B cell (primary cell): ENCODE measurements at regions not wholly inside any gene's neighbourhood (a gene's known extent, or its start where the extent isn't known, plus 50 kb on each side); places are given as distances from the start of the nearest gene placed in this dataset.

Source experiments
- ATAC-seq: fragments of 200-7000 bp; cut with Tn5 transposase; one replicate; pipeline ENCODE4 v1.10.0; 2021; ENCODE audit warnings: low read depth, mild to moderate bottlenecking, moderate number of reproducible peaks, moderate library complexity
- CTCF ChIA-PET: fragments of 350-600 bp; sonication (Branson Sonifier 250); formaldehyde crosslinking; loops from one replicate; lab custom pipeline; 2021; ENCODE audit warnings: antibody characterized with exemption, inconsistent platforms; lab: Charles Lee
- POLR2A ChIA-PET: fragments of 350-600 bp; sonication (Branson Sonifier 250); formaldehyde crosslinking; loops from one replicate; lab custom pipeline; 2021; ENCODE audit warnings: antibody characterized with exemption; lab: Charles Lee
- DNase-seq: peaks from one replicate; pipeline ENCODE4 v3.0.0; 2013
- H2AFZ ChIP-seq: 2 replicates; pipeline ENCODE4 v1.6.1; 2012; ENCODE audit warnings: mild to moderate bottlenecking, low read depth, low read length; ENCODE audit not compliant: insufficient read depth, poor library complexity, severe bottlenecking
- H3K27ac ChIP-seq, 2 donors: 1 replicate in 1 of 2; 2 replicates in 1 of 2; pipeline ENCODE4 v1.5.1; 2012 to 2013; ENCODE audit warnings: low read length in 2 of 2, mild to moderate bottlenecking in 2 of 2, moderate library complexity in 1 of 2
- H3K27me3 ChIP-seq, 4 experiments: fragments of 200-600 bp in 1 of 4; sonication (generic) in 1 of 4; replicated peaks in 1 of 4; 1 replicate in 2 of 4; 2 replicates in 2 of 4; pipeline versions ENCODE4 v1.6.1 to v1.7.0; 2013 to 2016; ENCODE audit warnings: low read length in 3 of 4, mild to moderate bottlenecking in 2 of 4, mixed read lengths in 1 of 4, moderate library complexity in 1 of 4; ENCODE audit not compliant: insufficient read depth in 4 of 4, control insufficient read depth in 3 of 4; ENCODE audit errors: control extremely low read depth in 1 of 4
- H3K36me3 ChIP-seq, 2 experiments: replicated peaks in 1 of 2; 1 replicate in 1 of 2; 2 replicates in 1 of 2; pipeline versions ENCODE4 v1.6.1 to v1.7.1; 2013; ENCODE audit warnings: low read length in 1 of 2; ENCODE audit not compliant: insufficient read depth in 2 of 2, control insufficient read depth in 1 of 2; ENCODE audit errors: control extremely low read depth in 1 of 2, extremely low read depth in 1 of 2
- H3K4me1 ChIP-seq, 2 donors: fragments of 200-600 bp in 1 of 2; sonication (generic) in 1 of 2; 1 replicate in 1 of 2; 2 replicates in 1 of 2; pipeline versions ENCODE4 v1.5.1 to v1.6.1; 2013 to 2017; ENCODE audit warnings: low read length in 2 of 2; ENCODE audit not compliant: control insufficient read depth in 2 of 2, insufficient read depth in 2 of 2
- H3K4me2 ChIP-seq: replicated peaks from 2 replicates; pipeline ENCODE3; 2012; ENCODE audit warnings: mild to moderate bottlenecking, low read depth, low read length; ENCODE audit not compliant: poor library complexity, severe bottlenecking
- H3K4me3 ChIP-seq, 5 experiments: fragments of 200-600 bp in 1 of 5; sonication (generic) in 1 of 5; 1 replicate in 3 of 5; 2 replicates in 2 of 5; pipeline versions ENCODE4 v1.5.1 to v1.7.0; 2011 to 2016; ENCODE audit warnings: low read length in 4 of 5, mild to moderate bottlenecking in 4 of 5, low read depth in 2 of 5, control low read depth in 1 of 5, moderate library complexity in 1 of 5; ENCODE audit not compliant: insufficient read depth in 1 of 5; ENCODE audit errors: control extremely low read depth in 1 of 5, extremely low read depth in 1 of 5
- H3K79me2 ChIP-seq: fragments of 200-600 bp; sonication (generic); one replicate; pipeline ENCODE4 v1.6.0; 2016; ENCODE audit warnings: low read length; ENCODE audit not compliant: control insufficient read depth, insufficient read depth
- H3K9ac ChIP-seq: fragments of 200-600 bp; sonication (generic); 2 replicates; pipeline ENCODE4 v1.6.1; 2017; ENCODE audit warnings: mild to moderate bottlenecking, low read length, moderate library complexity
- H3K9me3 ChIP-seq, 3 donors: one replicate each; pipeline versions ENCODE4 v1.6.1 to v1.7.1; 2013; ENCODE audit warnings: low read length in 2 of 3; ENCODE audit not compliant: control insufficient read depth in 2 of 3, insufficient read depth in 1 of 3; ENCODE audit errors: control extremely low read depth in 1 of 3
- H4K20me1 ChIP-seq: 2 replicates; pipeline ENCODE4 v1.6.0; 2012; ENCODE audit warnings: mild to moderate bottlenecking, low read length; ENCODE audit not compliant: insufficient read depth, control insufficient read depth, poor library complexity, severe bottlenecking
- H3K27ac Mint-ChIP-seq: one replicate; pipeline ENCODE4 v1.8.0; 2021; ENCODE audit warnings: mixed read lengths
- H3K27me3 Mint-ChIP-seq: one replicate; pipeline ENCODE4 v1.8.0; 2021; ENCODE audit warnings: mixed read lengths
- H3K4me1 Mint-ChIP-seq: one replicate; pipeline ENCODE4 v1.8.0; 2021; ENCODE audit warnings: mixed read lengths
- H3K4me3 Mint-ChIP-seq: one replicate; pipeline ENCODE4 v1.8.0; 2021; ENCODE audit warnings: mixed read lengths
- H3K9me3 Mint-ChIP-seq: one replicate; pipeline ENCODE4 v1.8.0; 2022; ENCODE audit warnings: mixed read lengths; ENCODE audit not compliant: insufficient read depth
- EZH2 ChIP-seq: IDR thresholded peaks from 2 replicates; pipeline ENCODE4 v1.6.1; 2012; ENCODE audit warnings: borderline replicate concordance, low read depth, mild to moderate bottlenecking, moderate library complexity, low read length; ENCODE audit not compliant: insufficient read depth, poor library complexity, severe bottlenecking
- WGBS: methylation state at CpG from one replicate; pipeline ENCODE4 v1.1.5; 2013; ENCODE audit warnings: missing lambda C conversion rate; ENCODE audit not compliant: insufficient coverage; 5-methylcytosine and 5-hydroxymethylcytosine counted together
- intact Hi-C: fragments of 100-400 bp; cut with micrococcal nuclease; formaldehyde crosslinking; loops from one replicate; pipeline ENCODE4 v1.10.0; 2022
- TF ChIP-seq, protein P1 (sequence below): fragments of 200-600 bp; IDR thresholded peaks from one replicate; pipeline ENCODE4 v1.8.0; 2022; ENCODE audit warnings: antibody characterized with exemption, mild to moderate bottlenecking

DNA sequence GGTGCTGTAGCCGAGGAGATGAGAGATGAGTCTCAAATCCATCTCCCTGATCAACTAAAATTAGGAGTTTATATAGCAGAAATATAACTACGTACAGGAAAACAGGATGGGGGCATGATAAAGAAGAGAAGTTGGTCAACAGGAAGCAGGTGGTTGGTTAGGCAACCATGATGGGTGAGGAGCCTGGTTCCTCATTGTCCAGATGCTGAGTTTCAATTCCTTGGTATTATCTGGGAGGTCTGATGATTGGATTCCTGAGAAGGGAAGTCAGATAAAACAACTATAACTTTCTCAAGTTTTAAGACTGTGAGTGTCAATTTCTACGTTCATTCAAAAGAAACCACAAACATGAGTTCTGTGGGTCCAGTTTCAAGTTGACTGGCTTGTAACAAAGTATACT lies 323.9 kb downstream of the MTRR start:
- 20% methylated on average over 1 of the region's 3 CpGs for WGBS
- Histone ChIP-seq H2AFZ (no peak overlapping the region), H4K20me1 (no peaks in the 10 kb centered on the region), H3K4me2 (no peak overlapping the region), H3K27me3 (no peaks in the 10 kb centered on the region), H3K36me3 (no peaks in the 10 kb centered on the region), H3K9me3 (peaks cover 0 to 12% (median 2%) of the 10 kb centered on the region in 3 donors), H3K9ac (no peak overlapping the region), H3K27ac (no peak overlapping the region), H3K79me2 (no peaks in the 10 kb centered on the region), H3K4me1 (no peaks in the 10 kb centered on the region), H3K4me3 (no peak overlapping the region)
- no peak for ATAC-seq
- no peaks in the 10 kb centered on the region for H3K27me3 Mint-ChIP-seq
- no peak overlapping the region for H3K4me3 Mint-ChIP-seq
- H3K4me1 Mint-ChIP-seq, result peaks cover 6% of the 10 kb centered on the region
- ChIA-PET POLR2A (no interaction called here), CTCF (no interaction called here)
- H3K9me3 Mint-ChIP-seq, result peaks cover 4% of the 10 kb centered on the region
- intact Hi-C loops, result no loop called here
- no peak overlapping the region for H3K27ac Mint-ChIP-seq
- TF ChIP-seq, protein P1, sequence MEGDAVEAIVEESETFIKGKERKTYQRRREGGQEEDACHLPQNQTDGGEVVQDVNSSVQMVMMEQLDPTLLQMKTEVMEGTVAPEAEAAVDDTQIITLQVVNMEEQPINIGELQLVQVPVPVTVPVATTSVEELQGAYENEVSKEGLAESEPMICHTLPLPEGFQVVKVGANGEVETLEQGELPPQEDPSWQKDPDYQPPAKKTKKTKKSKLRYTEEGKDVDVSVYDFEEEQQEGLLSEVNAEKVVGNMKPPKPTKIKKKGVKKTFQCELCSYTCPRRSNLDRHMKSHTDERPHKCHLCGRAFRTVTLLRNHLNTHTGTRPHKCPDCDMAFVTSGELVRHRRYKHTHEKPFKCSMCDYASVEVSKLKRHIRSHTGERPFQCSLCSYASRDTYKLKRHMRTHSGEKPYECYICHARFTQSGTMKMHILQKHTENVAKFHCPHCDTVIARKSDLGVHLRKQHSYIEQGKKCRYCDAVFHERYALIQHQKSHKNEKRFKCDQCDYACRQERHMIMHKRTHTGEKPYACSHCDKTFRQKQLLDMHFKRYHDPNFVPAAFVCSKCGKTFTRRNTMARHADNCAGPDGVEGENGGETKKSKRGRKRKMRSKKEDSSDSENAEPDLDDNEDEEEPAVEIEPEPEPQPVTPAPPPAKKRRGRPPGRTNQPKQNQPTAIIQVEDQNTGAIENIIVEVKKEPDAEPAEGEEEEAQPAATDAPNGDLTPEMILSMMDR, result no peak
- no peak for TF ChIP-seq EZH2
- no peak for DNase-seq

DNA sequence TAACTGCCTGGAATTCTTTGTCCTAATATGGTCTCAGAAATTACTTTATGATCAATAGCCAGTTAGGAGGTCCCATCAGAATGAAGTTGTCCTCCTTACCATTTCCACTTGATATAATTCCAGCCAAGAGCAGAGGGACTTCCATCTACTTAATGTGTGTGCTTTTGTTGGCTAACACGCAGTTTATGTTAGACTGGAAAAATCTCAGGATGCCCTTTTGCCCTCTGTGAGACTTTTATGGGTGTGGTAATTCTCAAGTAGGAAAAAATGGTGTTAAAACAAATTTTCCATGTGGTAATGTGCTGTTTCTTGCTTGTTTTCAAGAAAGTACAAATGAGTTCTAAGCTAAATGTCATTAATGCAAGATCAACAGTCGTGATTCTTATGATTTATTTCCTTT lies 327.1 kb downstream of the MTRR start:
- Histone ChIP-seq H2AFZ (no peak overlapping the region), H3K4me1 (no peaks in the 10 kb centered on the region), H4K20me1 (no peaks in the 10 kb centered on the region), H3K4me3 (no peak overlapping the region), H3K9ac (no peak overlapping the region), H3K79me2 (no peaks in the 10 kb centered on the region), H3K27me3 (no peaks in the 10 kb centered on the region), H3K36me3 (no peaks in the 10 kb centered on the region), H3K9me3 (peaks cover 0 to 3% (median 2%) of the 10 kb centered on the region in 3 donors), H3K27ac (no peak overlapping the region), H3K4me2 (no peak overlapping the region)
- H3K27ac Mint-ChIP-seq, result no peak overlapping the region
- no peak for ATAC-seq
- WGBS, result no CpG with 5 or more reads among the region's 2 CpGs
- H3K4me1 Mint-ChIP-seq, result peaks cover 6% of the 10 kb centered on the region
- intact Hi-C loops, result no loop called here
- CTCF ChIA-PET, result no interaction called here
- TF ChIP-seq, protein P1, result no peak
- no peak for TF ChIP-seq EZH2
- H3K4me3 Mint-ChIP-seq, result no peak overlapping the region
- peaks cover 4% of the 10 kb centered on the region for H3K9me3 Mint-ChIP-seq
- no peak for DNase-seq
- POLR2A ChIA-PET, result no interaction called here
- H3K27me3 Mint-ChIP-seq, result no peaks in the 10 kb centered on the region
